ENCODE measurements at regions not wholly inside any gene's neighbourhood (a gene's known extent, or its start where the extent isn't known, plus 50 kb on each side); places are given as distances from the start of the nearest gene placed in this dataset.

- Histone ChIP-seq H3K4me3 (ENCODE audit: low read length) (no peak overlapping the region), H2AFZ (ENCODE audit: low read length) (no peak overlapping the region), H3K9me2 (replicated peaks; ENCODE audit: insufficient read depth, low read length) (no peaks in the 10 kb centered on the region), H3K36me3 (replicated peaks; ENCODE audit: insufficient read depth, low read length) (no peaks in the 10 kb centered on the region), H3K9ac (ENCODE audit: low read length) (no peak overlapping the region), H3K27me3 (replicated peaks; ENCODE audit: insufficient read depth, low read length) (no peaks in the 10 kb centered on the region), H4K20me1 (ENCODE audit: insufficient read depth, low read length) (no peaks in the 10 kb centered on the region), H3K4me1 (ENCODE audit: low read length) (peaks cover 21% of the 10 kb centered on the region), H3K9me3 (replicated peaks; ENCODE audit: insufficient read depth, low read length) (no peaks in the 10 kb centered on the region), H3K27ac (ENCODE audit: low read length) (no peak overlapping the region), H3K4me2 (ENCODE audit: low read depth, low read length) (no peak overlapping the region), H3K79me2 (ENCODE audit: low read length) (no peaks in the 10 kb centered on the region), H3F3A (ENCODE audit: insufficient read depth, low read length) (peaks cover 10% of the 10 kb centered on the region; the same call in 1 of the 2 replicates)
- DNase-seq: no peak
- 0 out of 2 replicates have a peak, but pooled peaks have one; percentile 2 for TF ChIP-seq CTCF (IDR thresholded peaks at IDR 0.05; ENCODE audit: low read length)
- TF ChIP-seq EZH2 (optimal IDR thresholded peaks at IDR 0.05; ENCODE audit: low read depth, low read length): no peak
These were observed 111.0 kb upstream of the HS3ST5 start for GRCh38 chr6:114453737-114454276.

- Histone ChIP-seq H3F3A (ENCODE audit: insufficient read depth, low read length) (peaks cover 10% of the 10 kb centered on the region; the same call in 1 of the 2 replicates), H3K27me3 (replicated peaks; ENCODE audit: insufficient read depth, low read length) (no peaks in the 10 kb centered on the region), H3K9me2 (replicated peaks; ENCODE audit: insufficient read depth, low read length) (no peaks in the 10 kb centered on the region), H3K4me2 (ENCODE audit: low read depth, low read length) (peak overlapping the region; percentile 49), H3K4me3 (ENCODE audit: low read length) (no peak overlapping the region), H3K79me2 (ENCODE audit: low read length) (no peaks in the 10 kb centered on the region), H3K27ac (ENCODE audit: low read length) (peak overlapping the region; percentile 63; the same call in 1 of the 2 replicates), H3K9ac (ENCODE audit: low read length) (no peak overlapping the region), H3K36me3 (replicated peaks; ENCODE audit: insufficient read depth, low read length) (no peaks in the 10 kb centered on the region), H3K9me3 (replicated peaks; ENCODE audit: insufficient read depth, low read length) (no peaks in the 10 kb centered on the region), H4K20me1 (ENCODE audit: insufficient read depth, low read length) (no peaks in the 10 kb centered on the region), H3K4me1 (ENCODE audit: low read length) (peaks cover 21% of the 10 kb centered on the region), H2AFZ (ENCODE audit: low read length) (peak overlapping the region; percentile 40)
- peak; percentile 76 for DNase-seq
- no peak for TF ChIP-seq EZH2 (optimal IDR thresholded peaks at IDR 0.05; ENCODE audit: low read depth, low read length)
- TF ChIP-seq CTCF (IDR thresholded peaks at IDR 0.05; ENCODE audit: low read length): no peak
- TF ChIP-seq EZH2phosphoT487 (IDR thresholded peaks at IDR 0.05; ENCODE audit: low read length): no peak
These were observed 110.1 kb upstream of the HS3ST5 start for GRCh38 chr6:114452785-114453401.

GRCh38 chr6:114450631-114451030 is 107.8 kb upstream of the HS3ST5 start:
- no peaks in the 10 kb centered on the region for H3K36me3 ChIP-seq (replicated peaks; ENCODE audit: insufficient read depth, low read length)

More at GRCh38 chr6:114450631-114451030, 107.8 kb upstream of the HS3ST5 start:
- Histone ChIP-seq H3K4me2 (ENCODE audit: low read depth, low read length) (no peak overlapping the region), H3K4me3 (ENCODE audit: low read length) (no peak overlapping the region), H3K9ac (ENCODE audit: low read length) (no peak overlapping the region), H4K20me1 (ENCODE audit: insufficient read depth, low read length) (no peaks in the 10 kb centered on the region), H3K79me2 (ENCODE audit: low read length) (no peaks in the 10 kb centered on the region), H3K9me2 (replicated peaks; ENCODE audit: insufficient read depth, low read length) (no peaks in the 10 kb centered on the region), H3K9me3 (replicated peaks; ENCODE audit: insufficient read depth, low read length) (no peaks in the 10 kb centered on the region), H3K4me1 (ENCODE audit: low read length) (peaks cover 21% of the 10 kb centered on the region), H3K27me3 (replicated peaks; ENCODE audit: insufficient read depth, low read length) (no peaks in the 10 kb centered on the region), H2AFZ (ENCODE audit: low read length) (no peak overlapping the region), H3K27ac (ENCODE audit: low read length) (no peak overlapping the region), H3F3A (ENCODE audit: insufficient read depth, low read length) (peaks cover 10% of the 10 kb centered on the region; the same call in 1 of the 2 replicates)
- DNase-seq: no peak
- TF ChIP-seq EZH2phosphoT487 (IDR thresholded peaks at IDR 0.05; ENCODE audit: low read length): no peak
- TF ChIP-seq CTCF (IDR thresholded peaks at IDR 0.05; ENCODE audit: low read length): no peak
- TF ChIP-seq EZH2 (optimal IDR thresholded peaks at IDR 0.05; ENCODE audit: low read depth, low read length): no peak
